ENCODE measurements at regions not wholly inside any gene's neighbourhood (a gene's known extent, or its start where the extent isn't known, plus 50 kb on each side); places are given as distances from the start of the nearest gene placed in this dataset.
A peak's percentile ranks its signal among the peaks of the same experiment; 100 is the strongest.

DNA sequence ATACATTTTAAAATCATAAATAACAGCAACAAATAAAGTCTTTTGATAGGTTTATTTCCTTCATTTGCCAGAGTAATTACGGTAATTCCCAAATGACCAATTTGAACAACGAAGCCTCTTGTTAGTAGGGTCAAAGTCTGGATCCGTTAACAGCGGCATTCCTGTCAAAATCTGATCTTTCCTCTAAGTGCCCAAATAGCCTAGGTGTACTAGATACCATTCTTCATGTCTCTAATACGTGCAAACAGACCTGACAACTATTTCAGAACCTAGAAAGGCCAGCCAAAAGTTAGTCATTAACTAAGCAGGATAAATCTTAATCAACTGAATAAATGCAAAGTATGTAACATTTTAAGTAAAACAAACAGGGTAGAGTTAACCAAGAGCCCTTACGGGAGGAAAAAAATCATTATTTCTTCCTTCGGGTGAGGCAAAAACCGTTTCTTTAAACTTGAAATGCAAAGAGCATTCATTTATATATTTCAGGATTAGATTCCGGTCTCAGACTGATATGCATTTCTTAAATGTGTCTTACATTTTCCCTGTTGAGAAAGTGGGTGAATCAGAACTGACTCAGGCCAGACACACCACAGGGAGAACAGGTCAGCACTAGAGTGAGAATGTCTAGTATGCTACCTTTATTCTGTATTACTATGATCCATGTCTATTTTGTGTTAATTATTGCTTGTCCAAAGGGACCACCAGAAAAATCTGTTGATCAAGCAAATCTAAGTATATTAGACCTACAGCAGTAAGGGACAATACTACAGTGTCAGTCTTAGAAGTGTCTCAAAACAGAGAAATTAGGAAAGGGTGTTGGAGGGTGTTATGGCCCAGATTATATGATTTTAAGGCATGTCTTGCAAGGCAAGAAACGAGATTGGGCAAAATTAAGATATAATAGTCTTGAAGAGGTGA, 141.5 kb upstream of the NDUFV2 start:
- Histone ChIP-seq H3K9me3 (peaks cover 16% of the 10 kb centered on the region), H3K27me3 (replicated peaks; ENCODE audit: control insufficient read depth, insufficient read depth, low read length) (no peaks in the 10 kb centered on the region), H3K4me3 (ENCODE audit: low read depth, low read length) (no peak overlapping the region), H3K4me1 (peaks cover 73% of the 10 kb centered on the region), H3K36me3 (ENCODE audit: control insufficient read depth, insufficient read depth, low read length) (no peaks in the 10 kb centered on the region)
- peak overlapping the region; percentile 62 for H3K4me3 Mint-ChIP-seq (ENCODE audit: unreplicated experiment)
- H3K27me3 Mint-ChIP-seq (ENCODE audit: insufficient read depth, unreplicated experiment): no peaks in the 10 kb centered on the region
- peak in 1 of 2 experiments; percentile 52 for DNase-seq
- CTCF ChIA-PET: no interaction called here
- H3K9me3 Mint-ChIP-seq (ENCODE audit: unreplicated experiment): peaks cover 11% of the 10 kb centered on the region
- peaks cover 12% of the 10 kb centered on the region for H3K36me3 Mint-ChIP-seq (ENCODE audit: insufficient read depth, unreplicated experiment)
- TF ChIP-seq, protein P1, sequence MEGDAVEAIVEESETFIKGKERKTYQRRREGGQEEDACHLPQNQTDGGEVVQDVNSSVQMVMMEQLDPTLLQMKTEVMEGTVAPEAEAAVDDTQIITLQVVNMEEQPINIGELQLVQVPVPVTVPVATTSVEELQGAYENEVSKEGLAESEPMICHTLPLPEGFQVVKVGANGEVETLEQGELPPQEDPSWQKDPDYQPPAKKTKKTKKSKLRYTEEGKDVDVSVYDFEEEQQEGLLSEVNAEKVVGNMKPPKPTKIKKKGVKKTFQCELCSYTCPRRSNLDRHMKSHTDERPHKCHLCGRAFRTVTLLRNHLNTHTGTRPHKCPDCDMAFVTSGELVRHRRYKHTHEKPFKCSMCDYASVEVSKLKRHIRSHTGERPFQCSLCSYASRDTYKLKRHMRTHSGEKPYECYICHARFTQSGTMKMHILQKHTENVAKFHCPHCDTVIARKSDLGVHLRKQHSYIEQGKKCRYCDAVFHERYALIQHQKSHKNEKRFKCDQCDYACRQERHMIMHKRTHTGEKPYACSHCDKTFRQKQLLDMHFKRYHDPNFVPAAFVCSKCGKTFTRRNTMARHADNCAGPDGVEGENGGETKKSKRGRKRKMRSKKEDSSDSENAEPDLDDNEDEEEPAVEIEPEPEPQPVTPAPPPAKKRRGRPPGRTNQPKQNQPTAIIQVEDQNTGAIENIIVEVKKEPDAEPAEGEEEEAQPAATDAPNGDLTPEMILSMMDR (IDR thresholded peaks at IDR 0.05; ENCODE audit: insufficient read depth in 1 of 2, low read depth in 1 of 2, low read length in 1 of 2, severe bottlenecking in 1 of 2, unreplicated experiment in 1 of 2): no peak
- BruUV-seq (replicated peaks): no TSS peak
- intact Hi-C loops (cut with micrococcal nuclease; ENCODE audit: unreplicated experiment): loop anchor here (2.0 kb wide), 1 partner anchor 70 kb away; no protein-coding TSS in a partner anchor
- POLR2A ChIA-PET: no interaction called here
- H3K27ac Mint-ChIP-seq (ENCODE audit: unreplicated experiment): peak overlapping the region; percentile 74
- peaks cover 42% of the 10 kb centered on the region for H3K4me1 Mint-ChIP-seq (ENCODE audit: low read depth, unreplicated experiment)

DNA sequence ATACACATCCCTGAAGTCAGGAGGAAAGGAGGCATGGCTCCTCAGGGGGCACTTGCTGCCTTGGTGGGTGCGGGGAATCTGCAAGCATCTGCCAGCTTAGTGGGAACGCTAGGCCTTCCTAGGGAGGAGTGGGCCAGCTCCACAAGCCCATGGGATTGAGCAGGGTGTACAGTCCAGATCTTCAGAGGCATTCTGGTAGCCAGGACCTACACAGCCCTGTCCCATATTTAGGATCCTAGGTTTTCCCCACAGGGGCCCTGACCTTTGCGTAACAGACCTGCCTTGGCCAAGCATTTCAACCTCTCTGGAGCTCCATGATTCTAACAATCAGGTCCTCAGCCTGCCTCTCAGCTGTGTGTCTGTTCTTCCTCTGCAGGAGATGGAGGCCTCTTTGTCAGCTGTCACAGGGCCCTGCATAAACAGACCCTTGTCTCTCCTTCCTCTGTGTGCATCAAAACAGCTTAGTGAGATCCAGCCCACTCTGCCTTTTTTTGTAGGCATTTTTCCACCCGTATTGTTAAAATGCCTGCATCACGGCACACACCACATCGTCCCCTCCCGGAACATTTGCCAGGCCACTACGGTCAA, 140.2 kb upstream of the NDUFV2 start:
- no peak overlapping the region for H3K4me3 ChIP-seq (ENCODE audit: low read depth, low read length)
- peaks cover 33% of the 10 kb centered on the region for H3K4me1 Mint-ChIP-seq (ENCODE audit: low read depth, unreplicated experiment)
- ChIA-PET POLR2A (no interaction called here), CTCF (no interaction called here)
- H3K27me3 ChIP-seq (replicated peaks; ENCODE audit: control insufficient read depth, insufficient read depth, low read length): no peaks in the 10 kb centered on the region
- BruUV-seq (replicated peaks): no TSS peak
- H3K36me3 ChIP-seq (ENCODE audit: control insufficient read depth, insufficient read depth, low read length): no peaks in the 10 kb centered on the region
- peaks cover 11% of the 10 kb centered on the region for H3K9me3 ChIP-seq
- no peaks in the 10 kb centered on the region for H3K9me3 Mint-ChIP-seq (ENCODE audit: unreplicated experiment)
- H3K4me1 ChIP-seq: peaks cover 60% of the 10 kb centered on the region
- intact Hi-C loops (cut with micrococcal nuclease; ENCODE audit: unreplicated experiment): no loop called here
- H3K4me3 Mint-ChIP-seq (ENCODE audit: unreplicated experiment): no peak overlapping the region
- H3K27ac Mint-ChIP-seq (ENCODE audit: unreplicated experiment): peak overlapping the region; percentile 74
- DNase-seq: no peak
- peaks cover 12% of the 10 kb centered on the region for H3K36me3 Mint-ChIP-seq (ENCODE audit: insufficient read depth, unreplicated experiment)
- TF ChIP-seq, protein P1 (IDR thresholded peaks at IDR 0.05; ENCODE audit: insufficient read depth in 1 of 2, low read depth in 1 of 2, low read length in 1 of 2, severe bottlenecking in 1 of 2, unreplicated experiment in 1 of 2): no peak
- H3K27me3 Mint-ChIP-seq (ENCODE audit: insufficient read depth, unreplicated experiment): no peaks in the 10 kb centered on the region

DNA sequence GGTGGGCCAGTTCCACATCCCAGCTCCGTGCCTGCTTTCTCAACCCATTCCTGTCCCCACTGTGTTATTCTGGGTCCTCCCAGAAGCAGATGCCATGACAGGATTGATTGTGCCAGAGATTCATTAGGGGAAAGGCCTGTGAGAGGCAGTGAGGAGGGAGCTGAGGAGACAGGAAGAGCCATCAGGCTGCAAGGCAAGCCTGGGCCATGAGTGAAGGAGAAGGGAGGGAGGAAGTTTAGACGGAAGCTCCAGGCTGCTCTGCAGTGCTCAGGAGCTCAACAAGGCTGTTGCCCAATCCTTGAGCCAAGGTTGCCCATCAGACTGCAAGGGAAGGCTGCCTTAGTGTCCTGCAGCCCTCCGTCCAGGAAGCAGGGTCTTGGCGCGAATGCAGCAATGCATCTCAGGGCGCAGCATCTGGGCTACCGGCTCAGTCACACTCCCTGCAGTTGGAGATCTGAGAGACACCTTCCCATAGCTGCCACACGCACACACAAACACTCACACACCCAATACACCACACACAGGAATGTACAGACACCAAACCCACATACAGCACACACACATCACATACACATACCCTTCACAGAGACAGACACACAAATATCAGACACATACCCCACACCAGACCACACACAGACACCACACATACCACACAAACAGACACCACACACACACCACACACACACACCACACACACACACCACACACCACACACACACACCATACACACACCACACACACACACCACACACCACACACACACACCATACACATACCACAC, 139.5 kb upstream of the NDUFV2 start:
- no peak overlapping the region for H3K4me3 Mint-ChIP-seq (ENCODE audit: unreplicated experiment)
- ChIA-PET POLR2A (no interaction called here), CTCF (interaction anchor here (0.5 kb wide), 1 partner anchor 42 kb away, joined by 3 read pairs; no protein-coding TSS in a partner anchor)
- no peaks in the 10 kb centered on the region for H3K9me3 Mint-ChIP-seq (ENCODE audit: unreplicated experiment)
- H3K36me3 Mint-ChIP-seq (ENCODE audit: insufficient read depth, unreplicated experiment): peaks cover 12% of the 10 kb centered on the region
- Histone ChIP-seq H3K36me3 (ENCODE audit: control insufficient read depth, insufficient read depth, low read length) (no peaks in the 10 kb centered on the region), H3K27me3 (replicated peaks; ENCODE audit: control insufficient read depth, insufficient read depth, low read length) (no peaks in the 10 kb centered on the region), H3K4me1 (peaks cover 52% of the 10 kb centered on the region), H3K4me3 (ENCODE audit: low read depth, low read length) (no peak overlapping the region), H3K9me3 (peaks cover 7% of the 10 kb centered on the region; the same call in 1 of the 2 replicates)
- no peaks in the 10 kb centered on the region for H3K27me3 Mint-ChIP-seq (ENCODE audit: insufficient read depth, unreplicated experiment)
- peaks cover 33% of the 10 kb centered on the region for H3K4me1 Mint-ChIP-seq (ENCODE audit: low read depth, unreplicated experiment)
- DNase-seq: no peak
- BruUV-seq (replicated peaks): no TSS peak
- intact Hi-C loops (cut with micrococcal nuclease; ENCODE audit: unreplicated experiment): no loop called here
- TF ChIP-seq, protein P1 (IDR thresholded peaks at IDR 0.05; ENCODE audit: insufficient read depth in 1 of 2, low read depth in 1 of 2, low read length in 1 of 2, severe bottlenecking in 1 of 2, unreplicated experiment in 1 of 2): no peak
- peak overlapping the region; percentile 74 for H3K27ac Mint-ChIP-seq (ENCODE audit: unreplicated experiment)
